Hematopoietic multipotent progenitor cell (in vitro differentiated cells): ENCODE measurements at regions not wholly inside any gene's neighbourhood (a gene's known extent, or its start where the extent isn't known, plus 50 kb on each side); places are given as distances from the start of the nearest gene placed in this dataset.

ENCODE experiments used
- DNase-seq, 3 donors: peaks; one replicate each; pipeline ENCODE4 v3.0.0-alpha.2; 2011 to 2015; ENCODE audit warnings: low read depth in 2 of 3, low spot score in 2 of 3

DNA sequence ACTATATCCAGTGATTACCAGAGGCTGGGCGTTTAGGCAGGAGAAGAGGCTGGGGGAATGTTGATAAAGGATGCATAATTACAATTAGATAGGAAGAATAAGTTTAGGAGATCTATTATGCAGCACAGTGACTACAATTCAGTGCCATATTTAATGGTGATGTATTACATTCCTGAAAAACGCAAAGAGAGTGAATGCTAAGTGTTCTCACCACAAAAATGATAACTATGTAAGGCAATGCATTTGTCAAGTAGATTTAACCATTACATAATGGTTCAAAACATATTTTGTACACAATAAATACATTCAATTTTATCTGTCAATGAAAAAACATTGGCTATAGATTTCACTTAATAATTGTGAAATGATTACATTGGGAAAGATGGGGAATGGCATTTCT, 548.9 kb downstream of the NUF2 start:
- no peak for DNase-seq

GRCh38 chr1:163872067-163872466, 550.3 kb downstream of the NUF2 start:
- no peak for DNase-seq

- no peak for DNase-seq
Measured at GRCh38 chr1:163874070-163874469, 552.3 kb downstream of the NUF2 start.

DNA sequence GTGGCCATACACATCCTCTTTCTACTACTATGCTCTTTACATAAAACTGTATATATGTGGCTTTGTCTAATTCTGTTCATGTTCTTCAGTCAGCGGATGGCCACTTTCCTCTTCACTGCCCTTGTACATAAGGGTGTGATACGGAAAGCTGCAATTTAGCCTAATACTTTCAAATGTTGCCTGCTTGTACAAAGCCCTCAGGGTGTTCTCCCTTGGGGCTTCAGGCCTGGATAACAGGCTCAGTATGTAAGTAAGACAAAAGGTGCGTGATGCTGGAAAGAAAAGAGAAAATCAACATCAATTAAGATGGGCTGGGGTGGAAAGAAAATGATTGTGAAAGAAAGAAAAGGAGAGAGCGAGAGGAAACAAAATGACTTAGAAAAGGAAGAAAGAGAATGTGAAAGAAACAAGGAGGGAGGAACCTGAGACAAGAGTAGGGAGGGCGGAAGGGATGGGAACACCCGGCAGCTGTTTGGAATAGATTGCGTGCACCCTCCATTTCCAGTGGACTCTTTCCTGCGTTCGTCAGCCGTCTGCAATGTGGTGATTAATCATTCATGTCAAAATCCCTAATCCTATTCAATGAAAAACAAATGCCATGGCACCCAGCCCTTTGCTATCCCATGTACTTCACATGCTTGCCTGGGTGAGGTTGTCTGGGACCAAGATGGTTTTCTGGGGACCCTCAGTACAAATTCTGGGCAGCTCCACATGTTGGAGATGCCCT, 553.6 kb downstream of the NUF2 start:
- no peak for DNase-seq

DNA sequence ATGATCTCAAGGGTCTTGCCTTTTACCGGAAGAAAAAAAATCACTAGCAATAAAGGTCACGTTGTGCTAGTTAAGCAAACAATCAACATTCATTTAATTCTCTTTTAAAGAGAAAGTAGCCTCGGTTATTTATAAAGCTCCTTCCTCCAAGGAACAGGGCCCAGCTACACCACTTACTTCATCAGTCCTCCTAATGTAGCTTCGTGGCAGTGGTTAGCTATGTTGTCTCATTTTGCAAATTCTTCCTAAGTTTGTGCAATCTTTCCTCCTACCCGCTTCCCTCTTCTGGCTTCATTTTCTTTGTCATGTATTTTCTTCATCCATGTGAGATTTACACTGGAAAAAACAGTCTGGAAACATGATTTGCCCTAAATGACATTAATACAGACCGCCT, 554.2 kb downstream of the NUF2 start:
- DNase-seq = no peak

GRCh38 chr1:163876546-163876945, 554.8 kb downstream of the NUF2 start:
- DNase-seq = no peak

GRCh38 chr1:163877016-163877415, 555.3 kb downstream of the NUF2 start:
- no peak for DNase-seq

DNA sequence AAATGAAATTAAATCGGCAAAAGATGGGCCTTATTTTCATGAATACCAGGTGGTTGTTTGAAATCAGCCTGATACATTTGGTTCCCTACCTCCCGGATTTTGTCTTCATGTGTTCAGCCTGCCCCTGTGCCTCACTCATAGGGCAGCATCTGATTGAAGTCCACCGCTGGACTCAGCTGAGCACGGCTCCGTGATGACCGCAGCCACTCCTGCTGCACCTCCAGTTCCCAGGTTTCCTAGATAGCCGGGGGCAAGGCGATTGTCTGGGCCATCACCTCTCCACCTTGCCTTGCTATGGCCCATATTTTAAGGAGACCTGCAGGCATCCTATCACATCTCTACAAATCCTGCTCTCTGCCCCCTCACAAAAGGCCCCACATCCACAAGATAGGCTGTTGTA, 563.8 kb downstream of the NUF2 start:
- no peak for DNase-seq

GRCh38 chr1:163896001-163896400, 574.2 kb downstream of the NUF2 start:
- DNase-seq = no peak

GRCh38 chr1:163897412-163898155, 575.8 kb downstream of the NUF2 start:
- DNase-seq = no peak

DNA sequence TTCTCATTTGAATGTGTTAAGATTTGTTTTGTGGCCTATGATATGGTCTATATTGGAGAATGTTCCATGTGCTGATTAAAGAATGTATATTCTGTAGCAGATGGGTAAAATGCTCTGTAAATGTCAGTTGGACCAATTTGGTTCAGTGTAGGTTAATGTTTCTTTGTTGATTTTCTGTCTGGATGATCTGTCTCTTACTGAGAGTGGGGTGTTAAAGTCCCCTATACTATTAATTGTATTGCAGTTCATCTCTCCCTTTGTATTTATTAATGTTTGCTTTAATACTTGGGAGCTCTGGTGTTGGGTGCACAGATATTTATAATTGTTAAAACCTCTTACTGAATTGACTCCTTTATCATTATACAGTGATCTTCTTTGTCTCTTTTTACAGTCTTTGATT, 584.5 kb downstream of the NUF2 start:
- DNase-seq = no peak

- DNase-seq = no peak
Measured at GRCh38 chr1:163912170-163912884, 590.6 kb downstream of the NUF2 start.

- no peak for DNase-seq
Measured at GRCh38 chr1:163914785-163915413, 593.1 kb downstream of the NUF2 start.

DNA sequence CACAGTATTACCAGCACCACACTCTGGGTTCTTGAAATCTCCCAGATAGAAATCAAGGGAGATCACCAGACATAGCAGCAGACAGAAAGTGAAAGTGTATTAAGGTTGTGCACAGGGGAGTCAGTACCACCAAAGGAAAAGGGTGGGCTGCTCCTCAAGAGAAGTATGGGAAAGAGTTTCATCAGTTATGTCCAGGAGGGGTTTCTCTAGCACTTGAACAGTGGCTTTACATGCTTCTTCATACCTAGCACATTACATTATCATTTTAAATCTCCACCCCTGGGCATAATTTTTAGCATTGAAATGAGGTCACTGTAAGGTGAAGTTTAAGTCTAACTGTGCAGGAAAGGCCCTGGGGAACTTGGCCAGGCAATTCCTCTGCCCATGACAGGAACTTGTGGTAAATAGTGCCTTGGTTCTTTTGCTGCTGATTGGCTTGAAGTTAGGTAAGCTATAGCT, 601.0 kb downstream of the NUF2 start:
- peak in 2 of 3 donors; percentile 36 to 71 for DNase-seq

- DNase-seq = no peak
Measured at GRCh38 chr1:163924041-163924440, 602.3 kb downstream of the NUF2 start.

DNA sequence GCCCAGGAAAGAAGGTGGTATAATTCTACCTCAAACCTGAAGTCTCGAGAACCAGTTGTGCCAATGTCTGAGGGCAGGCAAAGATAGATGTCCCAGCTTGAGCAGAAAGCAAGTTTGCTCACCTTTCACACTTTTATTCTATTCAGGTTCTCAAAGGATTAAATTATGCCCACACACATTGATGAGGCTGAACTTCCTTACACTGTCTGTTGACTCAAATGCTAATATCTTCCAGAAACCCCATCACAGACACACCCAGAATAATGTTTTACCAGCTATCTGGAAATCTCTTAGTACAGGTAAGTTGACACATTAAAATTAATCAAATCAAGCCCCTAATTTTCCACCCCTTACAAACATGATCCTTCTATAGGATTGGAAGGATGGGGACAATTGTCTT, 605.7 kb downstream of the NUF2 start:
- no peak for DNase-seq

GRCh38 chr1:163928069-163928468, 606.3 kb downstream of the NUF2 start:
- DNase-seq = no peak

DNA sequence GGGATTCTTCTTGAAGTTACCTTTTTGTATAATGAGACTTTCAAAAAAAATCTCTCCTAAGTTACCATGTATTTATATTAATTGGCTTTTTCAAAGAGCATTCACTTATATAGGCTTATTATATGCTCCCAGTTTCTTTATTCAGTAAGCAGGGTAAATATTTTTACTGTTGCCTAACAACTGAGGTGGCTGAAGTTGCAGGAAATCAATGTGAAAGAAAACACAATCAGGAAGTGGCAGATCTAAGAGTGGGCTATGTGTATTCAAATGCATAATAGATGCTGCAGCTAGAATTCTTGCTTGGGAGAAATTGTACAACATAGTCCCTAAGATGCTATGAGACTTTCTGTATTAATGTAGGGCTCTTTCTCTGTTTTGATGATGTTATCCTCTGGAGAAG, 606.9 kb downstream of the NUF2 start:
- peak in 2 of 3 donors; percentile 31 to 73 for DNase-seq

DNA sequence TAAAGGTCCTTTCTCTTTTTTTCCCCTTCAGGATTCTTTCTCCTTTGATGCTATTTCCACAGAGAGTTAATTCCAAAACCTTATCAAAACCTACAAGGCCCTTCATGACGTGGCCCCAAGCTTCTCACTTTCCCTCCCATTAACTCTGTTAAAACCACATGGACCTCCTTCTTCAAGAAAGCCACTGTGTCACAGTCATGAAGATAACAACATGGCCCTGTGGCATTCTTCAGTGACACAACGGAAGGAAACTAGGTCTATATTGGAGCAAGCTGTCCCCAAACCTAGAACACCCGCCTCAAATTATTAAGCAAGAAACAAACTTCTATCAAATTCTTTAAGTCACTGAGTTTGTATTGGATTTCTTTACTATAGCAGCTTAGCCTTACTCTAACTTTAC, 611.1 kb downstream of the NUF2 start:
- DNase-seq = no peak

- no peak for DNase-seq
Measured at GRCh38 chr1:163933437-163933836, 611.7 kb downstream of the NUF2 start.

- DNase-seq = no peak
Measured at GRCh38 chr1:163935738-163936374, 614.1 kb downstream of the NUF2 start.
